Tibial nerve (tissue), 3 donors: ENCODE measurements at regions not wholly inside any gene's neighbourhood (a gene's known extent, or its start where the extent isn't known, plus 50 kb on each side); places are given as distances from the start of the nearest gene placed in this dataset.

Experiments used
- CTCF ChIP-seq, 5 experiments: fragments of 200-600 bp in 3 of 5; fragments of 450-650 bp in 2 of 5; sonication (generic) in 3 of 5; IDR thresholded peaks; one replicate each; pipeline ENCODE4 v1.5.1; 2016 to 2019; ENCODE audit warnings: antibody characterized with exemption in 5 of 5, mild to moderate bottlenecking in 3 of 5, moderate library complexity in 2 of 5
- POLR2A ChIP-seq, 2 donors: fragments of 450-650 bp; IDR thresholded peaks; one replicate each; pipeline ENCODE4 v1.6.1; 2017; ENCODE audit warnings: antibody characterized with exemption in 2 of 2, mild to moderate bottlenecking in 2 of 2, moderate library complexity in 2 of 2

GRCh38 chr20:51144476-51144875, 121.6 kb upstream of the KCNG1 start:
- TF ChIP-seq POLR2A (IDR thresholded peaks at IDR 0.05) (no peak), CTCF (IDR thresholded peaks at IDR 0.05) (no peak)
